GM12878 (cell line): ENCODE measurements at regions not wholly inside any gene's neighbourhood (a gene's known extent, or its start where the extent isn't known, plus 50 kb on each side); places are given as distances from the start of the nearest gene placed in this dataset.

ENCODE experiments used
- ATAC-seq: fragments of 200-7000 bp; cut with Tn5 transposase; 3 replicates; pipeline ENCODE4 v1.9.1; 2020; ENCODE audit warnings: mild to moderate bottlenecking, moderate library complexity
- BruUV-seq: library from RNA; stranded (reverse); fragments of 400-500 nt; replicated peaks from 2 replicates; lab custom pipeline; 2021; lab: Mats Ljungman, UMichigan
- CTCF ChIA-PET: fragments of 300-600 bp; sonication (Branson Sonifier 250); formaldehyde crosslinking; extraction: SDS; loops from one replicate; lab custom pipeline; 2021; ENCODE audit warnings: inconsistent platforms; lab: Yijun Ruan, JAX
- POLR2A ChIA-PET: fragments of 350-600 bp; formaldehyde crosslinking; extraction: SDS; loops from one replicate; lab custom pipeline; 2021; ENCODE audit warnings: inconsistent platforms; lab: Charles Lee
- RAD21 ChIA-PET: fragments of 300-600 bp; sonication (Branson Sonifier 250); formaldehyde crosslinking; loops from one replicate; lab custom pipeline; 2023; ENCODE audit warnings: antibody characterized with exemption; ENCODE audit not compliant: unreplicated experiment; lab: Charles Lee
- SMC1A ChIA-PET: fragments of 300-600 bp; sonication (Branson Sonifier 250); formaldehyde crosslinking; loops from one replicate; lab custom pipeline; 2023; ENCODE audit not compliant: unreplicated experiment, uncharacterized antibody; lab: Charles Lee
- DNase-seq: peaks from one replicate; pipeline ENCODE4 v3.0.0-alpha.2; 2011; ENCODE audit warnings: low read depth, low spot score
- FAIRE-seq: peaks from 3 replicates; lab custom pipeline; 2011; peaks lifted over from hg19 to GRCh38; lab: Jason Lieb, UNC
- H2AFZ ChIP-seq: 2 replicates; pipeline ENCODE4 v1.6.0; 2011; ENCODE audit warnings: low read depth, low read length, control low read depth; ENCODE audit not compliant: control insufficient read depth
- H3K27ac ChIP-seq: 2 replicates; pipeline ENCODE4 v1.5.1; 2011; ENCODE audit warnings: control low read depth; ENCODE audit not compliant: control insufficient read depth, insufficient read depth
- H3K27me3 ChIP-seq, 2 experiments: replicated peaks in 1 of 2; 2 replicates each; pipeline versions ENCODE4 v1.6.0 to v1.6.1; 2011; ENCODE audit warnings: low read length in 1 of 2; ENCODE audit not compliant: control insufficient read depth in 2 of 2, insufficient read depth in 2 of 2
- H3K36me3 ChIP-seq, 2 experiments: 2 replicates each; pipeline ENCODE4 v1.5.1; 2011; ENCODE audit warnings: low read length in 1 of 2; ENCODE audit not compliant: control insufficient read depth in 2 of 2, insufficient read depth in 2 of 2
- H3K4me1 ChIP-seq: 2 replicates; pipeline ENCODE4 v1.6.1; 2011; ENCODE audit warnings: mild to moderate bottlenecking, low read length, moderate library complexity, mixed read lengths; ENCODE audit not compliant: control insufficient read depth, insufficient read depth
- H3K4me2 ChIP-seq: 2 replicates; pipeline ENCODE4 v1.6.0; 2011; ENCODE audit warnings: control low read depth; ENCODE audit not compliant: control insufficient read depth, insufficient read depth
- H3K4me3 ChIP-seq: fragments of 200-600 bp; sonication (generic); 2 replicates; pipeline ENCODE4 v1.5.1; 2016
- H3K79me2 ChIP-seq: 2 replicates; pipeline ENCODE4 v1.6.0; 2011; ENCODE audit warnings: low read length; ENCODE audit not compliant: control insufficient read depth, insufficient read depth
- H3K9ac ChIP-seq: 2 replicates; pipeline ENCODE4 v1.8.0; 2011; ENCODE audit warnings: low read length, control low read depth, mixed read lengths; ENCODE audit not compliant: control insufficient read depth, insufficient read depth
- H3K9me3 ChIP-seq: replicated peaks from 3 replicates; pipeline ENCODE4 v1.5.1; 2011; ENCODE audit warnings: mild to moderate bottlenecking, low read length; ENCODE audit not compliant: control insufficient read depth, insufficient read depth
- H4K20me1 ChIP-seq: 2 replicates; pipeline ENCODE4 v1.6.0; 2011; ENCODE audit not compliant: control insufficient read depth, insufficient read depth
- ASH2L ChIP-seq: fragments of 300-600, 200-600 bp; sonication (generic); IDR thresholded peaks from 2 replicates; pipeline ENCODE4 v1.6.1; 2017; ENCODE audit warnings: low read depth, mild to moderate bottlenecking, borderline replicate concordance
- BACH1 ChIP-seq: fragments of 450-650 bp; IDR thresholded peaks from 2 replicates; pipeline ENCODE4 v1.6.1; 2017; ENCODE audit warnings: mild to moderate bottlenecking, borderline replicate concordance
- CHD4 ChIP-seq: fragments of 200-600 bp; sonication (generic); IDR thresholded peaks from 2 replicates; pipeline ENCODE4 v1.6.1; 2016; ENCODE audit warnings: mild to moderate bottlenecking
- CTCF ChIP-seq, 3 experiments: IDR thresholded peaks in 2 of 3; conservative IDR thresholded peaks in 1 of 3; 2 replicates each; pipeline ENCODE4 v1.5.1; 2011; ENCODE audit warnings: low read depth in 3 of 3, low read length in 3 of 3, mild to moderate bottlenecking in 3 of 3, control low read depth in 2 of 3, moderate library complexity in 2 of 3, inconsistent platforms in 1 of 3, mixed read lengths in 1 of 3; ENCODE audit not compliant: control insufficient read depth in 2 of 3, insufficient read depth in 1 of 3; ENCODE audit errors: extremely low read depth in 1 of 3
- FOS ChIP-seq: IDR thresholded peaks from 3 replicates; pipeline ENCODE4 v1.6.1; 2011; ENCODE audit warnings: borderline replicate concordance; ENCODE audit not compliant: insufficient read length; ENCODE audit errors: extremely low read depth
- KLF5 ChIP-seq: fragments of 450-650 bp; IDR thresholded peaks from 2 replicates; pipeline ENCODE4 v1.6.1; 2014; ENCODE audit warnings: mild to moderate bottlenecking; ENCODE audit not compliant: partially characterized antibody
- MYC ChIP-seq: IDR thresholded peaks from 2 replicates; pipeline ENCODE4 v1.6.1; 2011; ENCODE audit warnings: mild to moderate bottlenecking, low read length, moderate library complexity, inconsistent platforms; ENCODE audit not compliant: insufficient read depth, insufficient replicate concordance, insufficient read length, severe bottlenecking
- NFIC ChIP-seq: IDR thresholded peaks from 2 replicates; pipeline ENCODE4 v1.6.1; 2012; ENCODE audit warnings: low read depth, mild to moderate bottlenecking, inconsistent platforms, low read length, moderate library complexity
- NKRF ChIP-seq: fragments of 450-650 bp; conservative IDR thresholded peaks from 2 replicates; pipeline ENCODE4 v1.6.1; 2017; ENCODE audit warnings: mild to moderate bottlenecking, moderate library complexity
- TAF1 ChIP-seq: IDR thresholded peaks from 2 replicates; pipeline ENCODE4 v1.6.1; 2011; ENCODE audit warnings: mild to moderate bottlenecking, low read depth, low read length, borderline replicate concordance
- WGBS: methylation state at CpG from one replicate; pipeline ENCODE4 v1.1.6; 2016; ENCODE audit warnings: low lambda C conversion rate; ENCODE audit not compliant: insufficient replicate concordance, insufficient coverage; ENCODE audit errors: missing lambda C conversion rate; 5-methylcytosine and 5-hydroxymethylcytosine counted together
- in situ Hi-C: fragments of 300-500 bp; cut with MboI; formaldehyde crosslinking; loops from 9 replicates; pipeline ENCODE4 v1.14.3; 2018; ENCODE audit warnings: mixed read lengths
- intact Hi-C: fragments of 100-400 bp; cut with micrococcal nuclease; formaldehyde crosslinking; loops from one replicate; pipeline ENCODE4 v1.14.2; 2022; ENCODE audit not compliant: unreplicated experiment

GRCh38 chr13:90526711-90527110 lies 820.8 kb upstream of the MIR17HG start:
- no peaks in the 10 kb centered on the region for H3K36me3 ChIP-seq
- no peaks in the 10 kb centered on the region for H4K20me1 ChIP-seq
- WGBS, result 0% methylated on average over 1 of the region's 1 CpG
- no peak overlapping the region for H3K27ac ChIP-seq
- ChIA-PET CTCF (no interaction called here), RAD21 (no interaction called here), SMC1A (no interaction called here), POLR2A (no interaction called here)
- FAIRE-seq (no peak), DNase-seq (no peak), ATAC-seq (no peak)
- in situ Hi-C loops (no loop called here), intact Hi-C loops (no loop called here)
- H3K4me1 ChIP-seq, result no peaks in the 10 kb centered on the region
- no TSS peak for BruUV-seq
- TF ChIP-seq MYC (no peak), CTCF (IDR thresholded peaks at IDR 0.05 in 2 of 3, conservative IDR thresholded peaks at IDR 0.05 in 1 of 3; ENCODE audit: control insufficient read depth in 2 of 3, extremely low read depth in 1 of 3, insufficient read depth in 1 of 3, low read depth in 3 of 3, low read length in 3 of 3) (no peak), CHD4 (no peak), TAF1 (no peak), NKRF (no peak), BACH1 (no peak), KLF5 (no peak), ASH2L (no peak), FOS (no peak), NFIC (no peak)
- H3K27me3 ChIP-seq, result no peaks in the 10 kb centered on the region
- no peaks in the 10 kb centered on the region; the same call in 2 of the 3 replicates for H3K9me3 ChIP-seq
- H3K4me2 ChIP-seq, result no peak overlapping the region
- no peak overlapping the region for H2AFZ ChIP-seq
- no peak overlapping the region for H3K4me3 ChIP-seq
- H3K79me2 ChIP-seq, result no peaks in the 10 kb centered on the region
- no peak overlapping the region for H3K9ac ChIP-seq
